Sigmoid colon (tissue), 6 donors: ENCODE measurements at regions not wholly inside any gene's neighbourhood (a gene's known extent, or its start where the extent isn't known, plus 50 kb on each side); places are given as distances from the start of the nearest gene placed in this dataset.

Experiments
- DNase-seq: peaks from one replicate; pipeline ENCODE4 v3.0.0-alpha.2; 2019
- H3K27ac ChIP-seq, 4 donors: fragments of 200-600 bp; sonication (generic); one replicate each; pipeline ENCODE4 v1.5.1; 2016 to 2019; ENCODE audit warnings: mild to moderate bottlenecking in 1 of 4
- H3K27me3 ChIP-seq, 3 donors: fragments of 200-600 bp; sonication (generic); one replicate each; pipeline ENCODE4 v1.5.1; 2019; ENCODE audit warnings: mild to moderate bottlenecking in 1 of 3
- H3K36me3 ChIP-seq, 4 donors: fragments of 200-600 bp; sonication (generic); one replicate each; pipeline ENCODE4 v1.5.1; 2016 to 2019
- H3K4me1 ChIP-seq, 4 donors: fragments of 200-600 bp; sonication (generic); one replicate each; pipeline ENCODE4 v1.5.1; 2017 to 2019
- H3K4me3 ChIP-seq, 4 donors: fragments of 200-600 bp; sonication (generic); one replicate each; pipeline ENCODE4 v1.5.1; 2017 to 2019; ENCODE audit warnings: mild to moderate bottlenecking in 2 of 4, moderate library complexity in 1 of 4
- H3K9me3 ChIP-seq, 4 donors: fragments of 200-600 bp in 3 of 4; sonication (generic) in 3 of 4; one replicate each; pipeline versions ENCODE4 v1.5.1 to v1.6.1; 2013 to 2019
- CTCF ChIP-seq, 4 experiments: fragments of 450-650 bp in 3 of 4; fragments of 200-600 bp in 1 of 4; IDR thresholded peaks; one replicate each; pipeline ENCODE4 v1.5.1; 2016 to 2019; ENCODE audit warnings: antibody characterized with exemption in 4 of 4, mild to moderate bottlenecking in 3 of 4, moderate library complexity in 2 of 4
- EP300 ChIP-seq, 4 donors: sonication (generic); formaldehyde crosslinking; IDR thresholded peaks; one replicate each; pipeline ENCODE4 v1.6.1; 2017; ENCODE audit warnings: antibody characterized with exemption in 4 of 4
- POLR2A ChIP-seq, 2 donors: fragments of 450-650 bp; IDR thresholded peaks; one replicate each; pipeline ENCODE4 v1.6.1; 2016; ENCODE audit warnings: antibody characterized with exemption in 2 of 2, mild to moderate bottlenecking in 2 of 2, moderate library complexity in 2 of 2
- POLR2AphosphoS5 ChIP-seq, 4 donors: sonication (generic); formaldehyde crosslinking; IDR thresholded peaks; one replicate each; pipeline ENCODE4 v1.6.1; 2017; ENCODE audit warnings: antibody characterized with exemption in 4 of 4
- WGBS, 2 donors: extraction: QIAGEN DNeasy Blood & Tissue Kit; methylation state at CpG; one replicate each; pipeline ENCODE4 v1.1.7; 2013; 5-methylcytosine and 5-hydroxymethylcytosine counted together
- intact Hi-C: fragments of 100-400 bp; cut with DNase I; formaldehyde crosslinking; loops from one replicate; pipeline ENCODE4 v1.15.1; 2023
- donor health status: healthy with polysubstance abuse.
- donor health status: healthy.

DNA sequence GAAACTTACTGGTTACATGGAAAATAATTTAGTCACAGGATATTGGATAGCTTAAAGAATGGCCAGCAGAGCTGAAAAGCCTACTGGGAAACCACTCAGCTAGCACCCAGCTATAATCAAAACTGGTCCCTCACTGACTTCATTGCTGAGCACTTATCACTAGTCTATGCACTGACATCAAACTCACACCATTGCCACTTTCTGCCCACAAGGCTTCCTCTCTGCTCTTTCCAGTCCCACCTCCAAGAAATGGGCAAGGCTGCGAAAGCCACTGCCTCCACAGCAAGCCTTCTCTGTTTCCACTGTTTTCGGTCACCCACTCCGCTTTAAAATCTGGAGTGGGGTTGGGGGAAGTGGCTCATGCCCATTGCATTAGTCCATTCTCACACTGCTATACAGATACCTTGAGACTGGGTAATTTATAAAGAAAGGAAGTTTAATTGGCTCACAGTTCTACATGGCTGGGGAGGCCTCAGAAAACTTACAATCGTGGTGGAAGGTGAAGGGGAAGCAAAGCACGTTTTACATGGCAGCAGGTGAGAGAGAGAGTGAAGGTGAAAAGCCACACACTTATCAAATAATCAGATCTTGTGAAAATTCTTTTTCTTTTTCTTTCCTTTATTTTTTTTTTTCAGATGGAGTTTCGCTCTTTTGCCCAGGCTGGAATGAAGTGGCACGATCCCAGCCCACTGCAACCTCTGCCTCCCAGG lies 77.0 kb upstream of the CERS6 start:
- 90 to 95% methylated on average over 7 of the region's 7 CpGs for WGBS, 2 donors
- intact Hi-C loops = no loop called here
- H3K36me3 ChIP-seq = no peaks in the 10 kb centered on the region
- no peaks in the 10 kb centered on the region for H3K27me3 ChIP-seq
- no peak overlapping the region for H3K27ac ChIP-seq
- no peak overlapping the region for H3K4me3 ChIP-seq
- no peak for DNase-seq
- TF ChIP-seq POLR2AphosphoS5 (IDR thresholded peaks at IDR 0.05) (no peak), EP300 (IDR thresholded peaks at IDR 0.05) (no peak), CTCF (IDR thresholded peaks at IDR 0.05) (no peak), POLR2A (IDR thresholded peaks at IDR 0.05) (no peak)
- no peaks in the 10 kb centered on the region for H3K9me3 ChIP-seq
- H3K4me1 ChIP-seq = no peaks in the 10 kb centered on the region

GRCh38 chr2:168380500-168380899 lies 75.6 kb upstream of the CERS6 start:
- DNase-seq = no peak
- Histone ChIP-seq H3K4me3 (no peak overlapping the region), H3K4me1 (no peaks in the 10 kb centered on the region), H3K27me3 (no peaks in the 10 kb centered on the region), H3K27ac (no peak overlapping the region), H3K36me3 (no peaks in the 10 kb centered on the region), H3K9me3 (no peaks in the 10 kb centered on the region)
- intact Hi-C loops = no loop called here
- 97% methylated on average over 3 of the region's 3 CpGs for WGBS, 2 donors
- TF ChIP-seq POLR2A (IDR thresholded peaks at IDR 0.05) (no peak), CTCF (IDR thresholded peaks at IDR 0.05) (no peak), EP300 (IDR thresholded peaks at IDR 0.05) (no peak), POLR2AphosphoS5 (IDR thresholded peaks at IDR 0.05) (no peak)

DNA sequence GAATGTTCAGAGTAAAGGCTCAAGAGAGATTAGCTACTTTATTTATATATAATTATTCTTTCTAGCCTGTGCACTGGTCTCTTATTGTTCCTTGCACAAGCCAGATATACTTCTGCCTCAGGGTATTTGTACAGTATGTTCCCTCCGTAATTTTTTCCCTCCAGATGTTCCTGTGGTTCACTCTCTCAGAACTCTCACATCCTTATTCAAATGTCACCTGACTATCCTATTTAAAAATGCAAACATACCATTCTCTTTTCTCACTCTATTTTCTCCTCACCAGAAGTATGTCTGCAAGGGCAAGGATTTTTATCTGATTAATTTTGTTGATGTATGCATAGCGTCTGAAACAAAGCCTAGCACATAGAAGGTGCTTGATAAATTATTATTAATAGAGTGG lies 64.0 kb upstream of the CERS6 start:
- Histone ChIP-seq H3K27ac (no peak overlapping the region), H3K9me3 (no peaks in the 10 kb centered on the region), H3K36me3 (no peaks in the 10 kb centered on the region), H3K27me3 (no peaks in the 10 kb centered on the region), H3K4me1 (no peaks in the 10 kb centered on the region), H3K4me3 (no peak overlapping the region)
- intact Hi-C loops = no loop called here
- no peak for DNase-seq
- TF ChIP-seq POLR2AphosphoS5 (IDR thresholded peaks at IDR 0.05) (no peak), CTCF (IDR thresholded peaks at IDR 0.05) (no peak), EP300 (IDR thresholded peaks at IDR 0.05) (no peak), POLR2A (IDR thresholded peaks at IDR 0.05) (no peak)
- WGBS, 2 donors = 73 to 76% methylated on average over 2 of the region's 2 CpGs

DNA sequence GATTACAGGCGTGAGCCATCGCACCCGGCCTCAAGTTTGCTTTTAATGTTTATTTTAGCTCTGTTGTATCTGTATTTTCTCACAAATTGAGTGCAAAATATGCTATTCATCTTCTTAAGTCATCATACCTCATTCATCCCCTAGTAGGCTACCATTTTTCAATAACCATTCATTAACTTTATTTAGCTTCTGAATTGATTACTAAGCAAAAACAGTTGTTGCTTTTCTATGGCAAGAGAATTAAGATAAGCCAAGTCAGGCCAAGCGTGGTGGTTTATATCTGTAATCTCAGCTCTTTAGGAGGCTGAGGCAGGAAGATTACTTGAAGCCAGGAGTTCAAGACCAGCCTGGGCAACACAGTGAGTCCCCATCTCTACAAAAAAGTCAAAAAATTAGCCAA lies 63.3 kb upstream of the CERS6 start:
- intact Hi-C loops = no loop called here
- H3K4me1 ChIP-seq = no peaks in the 10 kb centered on the region
- TF ChIP-seq POLR2AphosphoS5 (IDR thresholded peaks at IDR 0.05) = no peak
- TF ChIP-seq EP300 (IDR thresholded peaks at IDR 0.05) = no peak
- TF ChIP-seq CTCF (IDR thresholded peaks at IDR 0.05) = no peak
- TF ChIP-seq POLR2A (IDR thresholded peaks at IDR 0.05) = no peak
- no peak overlapping the region for H3K4me3 ChIP-seq
- DNase-seq = no peak
- no peaks in the 10 kb centered on the region for H3K27me3 ChIP-seq
- H3K27ac ChIP-seq = no peak overlapping the region
- WGBS, 2 donors = 96 to 98% methylated on average over 4 of the region's 4 CpGs
- no peaks in the 10 kb centered on the region for H3K36me3 ChIP-seq
- H3K9me3 ChIP-seq = no peaks in the 10 kb centered on the region

DNA sequence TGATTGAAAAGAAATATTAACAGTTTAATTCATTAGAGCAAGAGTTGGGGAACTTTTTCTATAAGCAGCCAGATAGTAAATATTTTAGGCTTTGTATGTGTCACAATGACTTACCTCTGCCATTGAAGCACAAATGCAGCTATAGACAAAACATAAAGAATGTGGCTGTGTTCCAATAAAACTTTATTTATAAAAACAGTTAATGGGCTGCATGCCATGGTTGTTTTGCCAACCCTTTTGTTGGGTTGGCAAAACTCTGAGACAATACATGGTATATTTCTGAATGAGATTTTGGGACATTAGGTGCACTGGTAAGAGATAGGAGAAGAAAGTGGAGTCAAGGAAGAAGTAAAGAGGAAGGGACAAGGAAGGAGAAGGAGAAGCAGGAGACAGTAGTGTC lies 61.8 kb upstream of the CERS6 start:
- intact Hi-C loops = no loop called here
- Histone ChIP-seq H3K27ac (no peak overlapping the region), H3K36me3 (no peaks in the 10 kb centered on the region), H3K4me3 (no peak overlapping the region), H3K4me1 (no peaks in the 10 kb centered on the region), H3K27me3 (no peaks in the 10 kb centered on the region), H3K9me3 (no peaks in the 10 kb centered on the region)
- DNase-seq = no peak
- no peak for TF ChIP-seq POLR2AphosphoS5 (IDR thresholded peaks at IDR 0.05)
